Lower leg skin (tissue), 3 donors: ENCODE measurements at regions not wholly inside any gene's neighbourhood (a gene's known extent, or its start where the extent isn't known, plus 50 kb on each side); places are given as distances from the start of the nearest gene placed in this dataset.

Source experiments
- POLR2A ChIP-seq, 2 donors: fragments of 450-650 bp; IDR thresholded peaks; one replicate each; pipeline ENCODE4 v1.6.1; 2016 to 2017; ENCODE audit warnings: antibody characterized with exemption in 2 of 2, mild to moderate bottlenecking in 1 of 2, moderate library complexity in 1 of 2
- TF ChIP-seq, protein P1 (sequence below), 3 donors: fragments of 450-650 bp; IDR thresholded peaks; one replicate each; pipeline ENCODE4 v1.5.1; 2016; ENCODE audit warnings: antibody characterized with exemption in 3 of 3, mild to moderate bottlenecking in 3 of 3, moderate library complexity in 2 of 3

DNA sequence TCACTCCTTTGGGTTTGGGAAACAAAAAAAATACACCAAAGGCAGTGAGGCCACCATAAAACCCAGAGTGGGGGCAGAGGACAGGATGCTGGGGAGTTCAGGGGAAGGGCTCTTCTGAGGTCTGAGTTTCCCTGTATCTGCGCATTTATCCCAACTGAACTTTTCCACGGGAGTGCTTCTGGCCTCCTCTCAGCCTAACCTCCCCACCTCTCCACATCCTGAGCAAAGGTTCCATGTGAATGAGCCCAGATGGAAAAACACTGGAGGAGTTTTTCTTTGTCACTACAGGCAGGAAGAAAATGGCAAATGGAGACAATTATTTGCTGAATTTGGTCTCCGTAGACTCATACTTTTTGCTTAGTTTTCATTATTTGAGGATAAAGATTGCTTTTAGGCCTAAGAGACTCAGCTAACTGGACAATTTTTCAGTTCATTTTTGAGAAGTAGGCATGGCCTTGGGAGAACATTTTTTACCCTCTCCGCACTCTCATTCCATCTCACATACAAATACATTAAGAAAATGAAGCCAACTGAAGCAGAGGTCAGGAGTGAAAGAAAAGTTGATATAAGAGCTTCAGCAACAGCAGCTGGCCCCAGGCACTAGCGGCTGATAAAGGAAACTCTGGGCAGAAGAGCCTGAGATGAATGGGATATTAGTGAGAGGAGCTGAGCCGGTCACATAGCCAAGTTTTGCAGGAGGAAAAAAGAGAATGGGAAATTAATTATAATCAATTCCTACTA, 82.6 kb upstream of the CYP1B1 start:
- TF ChIP-seq, protein P1, sequence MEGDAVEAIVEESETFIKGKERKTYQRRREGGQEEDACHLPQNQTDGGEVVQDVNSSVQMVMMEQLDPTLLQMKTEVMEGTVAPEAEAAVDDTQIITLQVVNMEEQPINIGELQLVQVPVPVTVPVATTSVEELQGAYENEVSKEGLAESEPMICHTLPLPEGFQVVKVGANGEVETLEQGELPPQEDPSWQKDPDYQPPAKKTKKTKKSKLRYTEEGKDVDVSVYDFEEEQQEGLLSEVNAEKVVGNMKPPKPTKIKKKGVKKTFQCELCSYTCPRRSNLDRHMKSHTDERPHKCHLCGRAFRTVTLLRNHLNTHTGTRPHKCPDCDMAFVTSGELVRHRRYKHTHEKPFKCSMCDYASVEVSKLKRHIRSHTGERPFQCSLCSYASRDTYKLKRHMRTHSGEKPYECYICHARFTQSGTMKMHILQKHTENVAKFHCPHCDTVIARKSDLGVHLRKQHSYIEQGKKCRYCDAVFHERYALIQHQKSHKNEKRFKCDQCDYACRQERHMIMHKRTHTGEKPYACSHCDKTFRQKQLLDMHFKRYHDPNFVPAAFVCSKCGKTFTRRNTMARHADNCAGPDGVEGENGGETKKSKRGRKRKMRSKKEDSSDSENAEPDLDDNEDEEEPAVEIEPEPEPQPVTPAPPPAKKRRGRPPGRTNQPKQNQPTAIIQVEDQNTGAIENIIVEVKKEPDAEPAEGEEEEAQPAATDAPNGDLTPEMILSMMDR (IDR thresholded peaks at IDR 0.05), result no peak
- TF ChIP-seq POLR2A (IDR thresholded peaks at IDR 0.05), result no peak
